Right lobe of liver (tissue), 6 donors: ENCODE measurements at regions not wholly inside any gene's neighbourhood (a gene's known extent, or its start where the extent isn't known, plus 50 kb on each side); places are given as distances from the start of the nearest gene placed in this dataset.

Source experiments
- ATAC-seq, 4 donors: fragments of 200-7000 bp; cut with Tn5 transposase; one replicate each; pipeline ENCODE4 v1.9.1; 2020; ENCODE audit warnings: mild to moderate bottlenecking in 4 of 4, moderate library complexity in 4 of 4
- DNase-seq, 3 donors: peaks; one replicate each; pipeline ENCODE4 v3.0.0-alpha.2; 2020
- H3K27ac ChIP-seq, 3 donors: fragments of 200-600 bp; one replicate each; pipeline ENCODE4 v1.8.0; 2022
- H3K27me3 ChIP-seq, 2 donors: fragments of 200-600 bp; one replicate each; pipeline ENCODE4 v1.8.0; 2022
- H3K36me3 ChIP-seq, 4 donors: fragments of 200-600 bp; sonication (generic) in 1 of 4; one replicate each; pipeline versions ENCODE4 v1.5.1 to v1.8.0; 2017 to 2022; ENCODE audit warnings: control low read depth in 1 of 4
- H3K4me1 ChIP-seq, 4 donors: fragments of 200-600 bp; sonication (generic) in 1 of 4; one replicate each; pipeline versions ENCODE4 v1.5.1 to v1.8.0; 2017 to 2022; ENCODE audit warnings: control low read depth in 1 of 4
- H3K4me3 ChIP-seq, 3 donors: fragments of 200-600 bp; one replicate each; pipeline ENCODE4 v1.8.0; 2022
- H3K9me3 ChIP-seq, 4 donors: fragments of 200-600 bp; sonication (generic) in 1 of 4; one replicate each; pipeline versions ENCODE4 v1.5.1 to v1.8.0; 2017 to 2022; ENCODE audit warnings: control low read depth in 1 of 4
- POLR2A ChIP-seq: fragments of 450-650 bp; IDR thresholded peaks from one replicate; pipeline ENCODE4 v1.6.1; 2017; ENCODE audit warnings: antibody characterized with exemption, mild to moderate bottlenecking
- WGBS: methylation state at CpG from one replicate; pipeline ENCODE4 v1.1.6; 2018; ENCODE audit warnings: low coverage, low lambda C conversion rate; ENCODE audit not compliant: insufficient coverage; ENCODE audit errors: missing lambda C conversion rate; 5-methylcytosine and 5-hydroxymethylcytosine counted together
- intact Hi-C, 2 donors: fragments of 100-400 bp; cut with DNase I; formaldehyde crosslinking; loops; one replicate each; pipeline versions ENCODE4 v1.11.2 to v1.14.1; 2022
- TF ChIP-seq, protein P1 (sequence below), 4 donors: fragments of 200-600 bp in 3 of 4; fragments of 450-650 bp in 1 of 4; IDR thresholded peaks; one replicate each; pipeline versions ENCODE4 v1.5.1 to v1.8.0; 2016 to 2022; ENCODE audit warnings: antibody characterized with exemption in 4 of 4, mild to moderate bottlenecking in 2 of 4
- donor health status: DM: no; HTN: yes; CAD: no.
- donor health status: DM: no; HTN: no; CAD: no.
- donor health status: DM: no; HTN: no; CAD: no.
- donor health status: DM: no; HTN: yes; CAD: no.
- donor health status: DM: no; HTN: yes; CAD: no.

DNA sequence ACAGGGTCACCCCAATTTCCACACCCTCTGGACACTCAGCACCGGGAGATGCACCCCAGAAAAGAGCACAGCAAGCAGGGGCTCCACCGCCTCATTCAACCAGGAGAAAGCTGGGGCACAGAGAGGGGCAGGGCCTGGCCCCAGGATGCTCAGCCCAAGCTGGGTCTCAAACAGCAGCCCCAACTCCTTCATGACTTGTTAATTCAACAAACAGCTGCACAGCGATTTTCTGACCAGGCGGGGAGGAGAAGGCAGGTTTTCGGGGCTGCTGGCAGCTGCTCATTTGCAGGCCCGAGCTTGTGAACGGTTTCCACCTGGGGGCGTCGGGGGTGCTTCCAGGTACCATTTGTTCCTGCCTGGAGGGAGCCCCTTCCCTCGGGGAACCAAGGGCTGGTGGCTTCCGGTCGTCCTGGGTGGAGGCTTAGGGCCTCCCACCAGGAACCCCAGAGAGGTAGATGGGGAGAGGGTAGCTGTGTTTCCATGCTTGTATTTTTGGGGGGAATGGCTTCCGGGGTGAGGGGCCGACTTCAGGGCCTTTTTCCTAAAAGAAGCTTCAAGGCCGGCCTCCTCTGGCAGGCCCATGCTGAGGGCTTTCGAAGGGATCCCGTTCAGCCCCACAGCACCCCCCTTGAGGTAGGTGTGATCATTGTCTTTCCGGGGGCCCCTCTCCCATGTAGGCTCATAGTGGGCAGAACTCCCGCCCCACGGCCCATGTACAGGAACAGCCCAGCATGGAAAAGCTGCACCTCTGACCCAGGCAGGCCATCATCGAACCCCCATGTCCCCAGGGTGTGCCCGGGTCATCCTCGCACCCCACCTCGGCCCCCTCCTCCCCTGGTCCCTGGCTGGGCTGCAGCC lies 191.6 kb upstream of the GSE1 start:
- ATAC-seq (no peak), DNase-seq (peak; percentile 19 to 49 (median 43))
- H3K9me3 ChIP-seq, result no peaks in the 10 kb centered on the region
- H3K27me3 ChIP-seq, result no peaks in the 10 kb centered on the region
- TF ChIP-seq, protein P1, sequence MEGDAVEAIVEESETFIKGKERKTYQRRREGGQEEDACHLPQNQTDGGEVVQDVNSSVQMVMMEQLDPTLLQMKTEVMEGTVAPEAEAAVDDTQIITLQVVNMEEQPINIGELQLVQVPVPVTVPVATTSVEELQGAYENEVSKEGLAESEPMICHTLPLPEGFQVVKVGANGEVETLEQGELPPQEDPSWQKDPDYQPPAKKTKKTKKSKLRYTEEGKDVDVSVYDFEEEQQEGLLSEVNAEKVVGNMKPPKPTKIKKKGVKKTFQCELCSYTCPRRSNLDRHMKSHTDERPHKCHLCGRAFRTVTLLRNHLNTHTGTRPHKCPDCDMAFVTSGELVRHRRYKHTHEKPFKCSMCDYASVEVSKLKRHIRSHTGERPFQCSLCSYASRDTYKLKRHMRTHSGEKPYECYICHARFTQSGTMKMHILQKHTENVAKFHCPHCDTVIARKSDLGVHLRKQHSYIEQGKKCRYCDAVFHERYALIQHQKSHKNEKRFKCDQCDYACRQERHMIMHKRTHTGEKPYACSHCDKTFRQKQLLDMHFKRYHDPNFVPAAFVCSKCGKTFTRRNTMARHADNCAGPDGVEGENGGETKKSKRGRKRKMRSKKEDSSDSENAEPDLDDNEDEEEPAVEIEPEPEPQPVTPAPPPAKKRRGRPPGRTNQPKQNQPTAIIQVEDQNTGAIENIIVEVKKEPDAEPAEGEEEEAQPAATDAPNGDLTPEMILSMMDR (IDR thresholded peaks at IDR 0.05), result no peak
- TF ChIP-seq POLR2A, result no peak
- no peak overlapping the region for H3K4me3 ChIP-seq
- H3K4me1 ChIP-seq, result peaks cover 0 to 21% (median 8%) of the 10 kb centered on the region in 4 donors
- intact Hi-C loops, result loop anchor here (5.0 to 10.0 kb wide), 3 partner anchors 123 to 186 kb away; no protein-coding TSS in a partner anchor
- 87% methylated on average over 3 of the region's 24 CpGs for WGBS
- no peaks in the 10 kb centered on the region for H3K36me3 ChIP-seq
- H3K27ac ChIP-seq, result no peak overlapping the region

DNA sequence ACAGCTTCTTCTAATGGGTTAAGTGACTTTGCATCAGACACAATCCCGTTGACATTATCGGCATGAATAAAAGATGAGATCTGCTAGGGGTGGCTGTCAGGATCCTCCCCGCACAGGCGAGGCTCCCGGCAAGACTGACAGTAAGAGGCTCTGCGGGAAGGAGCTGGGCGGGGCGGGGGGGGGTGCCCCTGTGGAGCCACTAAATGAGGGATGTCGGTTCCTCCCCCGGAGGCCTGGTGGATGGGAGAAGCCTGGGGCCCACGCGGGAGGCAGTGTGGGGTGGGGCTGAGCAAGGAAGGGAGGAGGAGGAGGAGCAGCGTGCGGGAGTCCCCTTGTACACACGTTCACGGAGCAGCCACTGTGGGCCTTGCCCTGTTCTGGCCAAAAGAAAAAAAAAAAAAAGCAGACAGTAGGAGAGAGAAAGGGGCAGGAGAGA lies 190.9 kb upstream of the GSE1 start:
- Histone ChIP-seq H3K27ac (peak overlapping the region in 1 of 3 donors; percentile 68), H3K36me3 (no peaks in the 10 kb centered on the region), H3K9me3 (no peaks in the 10 kb centered on the region), H3K4me1 (peaks cover 0 to 21% (median 8%) of the 10 kb centered on the region in 4 donors), H3K27me3 (no peaks in the 10 kb centered on the region), H3K4me3 (peak overlapping the region in 1 of 3 donors; percentile 13)
- ATAC-seq (peak; percentile 8 to 42 (median 24)), DNase-seq (peak; percentile 30 to 64 (median 58))
- TF ChIP-seq POLR2A, result no peak
- TF ChIP-seq, protein P1 (IDR thresholded peaks at IDR 0.05), result no peak
- intact Hi-C loops, result loop anchor here (5.0 to 10.0 kb wide), 3 partner anchors 123 to 185 kb away; no protein-coding TSS in a partner anchor
- 32% methylated on average over 15 of the region's 16 CpGs for WGBS

DNA sequence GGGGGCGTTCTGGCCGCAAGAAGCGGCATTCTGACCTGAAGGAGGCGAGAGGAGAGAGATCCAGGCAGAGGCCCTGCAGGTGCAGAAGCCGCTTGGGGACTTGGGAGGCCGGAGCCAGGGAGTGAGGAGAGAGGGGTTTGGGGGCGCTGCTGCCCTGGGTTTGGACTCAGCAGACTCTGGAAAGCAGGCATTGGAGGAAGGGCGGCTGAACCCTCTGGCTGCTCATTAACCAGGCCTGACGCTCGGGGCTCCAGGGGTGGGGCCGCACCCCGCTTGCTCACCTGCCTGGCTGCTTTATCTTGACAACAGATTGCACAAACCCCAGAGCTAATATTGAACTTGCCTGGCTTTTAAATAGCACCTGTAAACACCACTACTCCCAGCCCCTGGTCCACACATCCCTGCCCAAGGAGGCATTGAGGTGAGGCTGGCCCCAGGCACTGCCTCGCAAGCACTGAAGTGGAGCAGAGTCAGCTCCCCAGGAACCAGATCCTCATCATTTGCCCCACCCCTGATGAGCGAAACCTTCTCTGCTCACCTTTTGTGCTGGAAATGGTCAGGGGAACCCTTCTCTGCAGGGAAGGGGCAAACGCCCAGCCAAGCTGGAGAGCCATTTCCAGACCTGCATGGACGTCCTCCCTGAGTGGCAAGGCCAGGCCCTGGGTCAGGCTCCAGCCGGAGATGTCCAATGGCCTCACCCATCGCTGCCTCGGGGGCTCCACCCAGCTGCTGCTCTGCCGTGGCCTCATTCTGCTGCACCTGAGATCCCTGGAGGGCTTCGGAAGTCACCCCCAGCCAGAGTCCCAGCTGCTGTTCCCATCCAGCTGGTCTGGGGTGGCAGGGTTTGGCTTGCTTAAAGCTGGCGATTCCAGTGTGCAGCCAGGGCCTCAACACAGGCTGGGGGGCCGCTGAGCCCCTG lies 190.2 kb upstream of the GSE1 start:
- 52% methylated on average over 10 of the region's 23 CpGs for WGBS
- ATAC-seq (peak; percentile 92 to 95 (median 94)), DNase-seq (peak; percentile 87 to 95 (median 94))
- H3K36me3 ChIP-seq, result no peaks in the 10 kb centered on the region
- no peak for TF ChIP-seq POLR2A
- TF ChIP-seq, protein P1 (IDR thresholded peaks at IDR 0.05), result peak in 2 of 4 donors; percentile 34 to 45
- H3K27ac ChIP-seq, result peak overlapping the region in 2 of 3 donors; percentile 37 to 68
- H3K27me3 ChIP-seq, result no peaks in the 10 kb centered on the region
- H3K4me1 ChIP-seq, result peaks cover 0 to 21% (median 8%) of the 10 kb centered on the region in 4 donors
- intact Hi-C loops, result loop anchor here (5.0 to 10.0 kb wide), 3 partner anchors 122 to 184 kb away; no protein-coding TSS in a partner anchor
- H3K9me3 ChIP-seq, result no peaks in the 10 kb centered on the region
- peak overlapping the region in 1 of 3 donors; percentile 13 for H3K4me3 ChIP-seq

DNA sequence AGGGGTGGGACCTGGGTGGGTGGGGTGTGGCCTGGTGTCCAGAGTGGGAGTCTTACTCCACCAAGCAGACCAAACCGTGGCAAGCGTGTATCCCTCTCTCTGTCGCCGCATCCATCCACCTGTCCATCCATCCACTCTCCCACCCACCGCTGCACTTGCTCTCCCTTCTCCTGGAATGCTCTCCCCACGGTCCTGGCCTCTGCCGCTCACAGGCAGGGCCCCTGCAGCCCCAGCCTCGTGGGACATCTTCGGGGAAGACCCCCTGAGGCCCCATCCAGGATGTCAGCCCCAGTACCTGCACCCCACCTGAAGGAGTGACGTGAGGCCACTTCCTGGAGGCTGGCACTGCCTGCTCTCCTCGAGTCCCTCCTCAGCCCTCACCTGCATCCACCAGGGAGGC lies 189.5 kb upstream of the GSE1 start:
- WGBS, result 90% methylated on average over 2 of the region's 11 CpGs
- Histone ChIP-seq H3K4me3 (no peak overlapping the region), H3K27ac (no peak overlapping the region), H3K36me3 (no peaks in the 10 kb centered on the region), H3K27me3 (no peaks in the 10 kb centered on the region), H3K4me1 (peaks cover 0 to 21% (median 8%) of the 10 kb centered on the region in 4 donors), H3K9me3 (no peaks in the 10 kb centered on the region)
- TF ChIP-seq, protein P1 (IDR thresholded peaks at IDR 0.05), result no peak
- no peak for TF ChIP-seq POLR2A
- intact Hi-C loops, result loop anchor here (5.0 to 10.0 kb wide), 3 partner anchors 121 to 184 kb away; no protein-coding TSS in a partner anchor
- DNase-seq (peak; percentile 14 to 54 (median 44)), ATAC-seq (no peak)
